ENCODE measurements at regions not wholly inside any gene's neighbourhood (a gene's known extent, or its start where the extent isn't known, plus 50 kb on each side); places are given as distances from the start of the nearest gene placed in this dataset.

GRCh38 chr2:46814160-46814961 is 101.2 kb downstream of the MCFD2 start:
- POLR2A ChIA-PET: no interaction called here
- H3K4me1 Mint-ChIP-seq: no peaks in the 10 kb centered on the region
- no peak overlapping the region for H3K4me3 Mint-ChIP-seq
- H3K27ac Mint-ChIP-seq: no peak overlapping the region
- no peaks in the 10 kb centered on the region for H3K9me3 Mint-ChIP-seq
- no peak for DNase-seq
- no peaks in the 10 kb centered on the region for H3K36me3 Mint-ChIP-seq (ENCODE audit: low read depth)
- CTCF ChIA-PET: no interaction called here
- H3K27me3 Mint-ChIP-seq: peaks cover 12% of the 10 kb centered on the region

- DNase-seq: no peak
- H3K9me3 Mint-ChIP-seq: no peaks in the 10 kb centered on the region
- no peak overlapping the region for H3K4me3 Mint-ChIP-seq
- H3K27me3 Mint-ChIP-seq: peaks cover 19% of the 10 kb centered on the region
- POLR2A ChIA-PET: no interaction called here
- no peaks in the 10 kb centered on the region for H3K36me3 Mint-ChIP-seq (ENCODE audit: low read depth)
- CTCF ChIA-PET: no interaction called here
- no peaks in the 10 kb centered on the region for H3K4me1 Mint-ChIP-seq
- H3K27ac Mint-ChIP-seq: no peak overlapping the region
Observed at GRCh38 chr2:46813680-46814079, 101.9 kb downstream of the MCFD2 start.

- H3K27me3 Mint-ChIP-seq: peaks cover 22% of the 10 kb centered on the region
- no peaks in the 10 kb centered on the region for H3K4me1 Mint-ChIP-seq
- H3K4me3 Mint-ChIP-seq: no peak overlapping the region
- ChIA-PET CTCF (no interaction called here), POLR2A (no interaction called here)
- no peaks in the 10 kb centered on the region for H3K9me3 Mint-ChIP-seq
- no peaks in the 10 kb centered on the region for H3K36me3 Mint-ChIP-seq (ENCODE audit: low read depth)
- DNase-seq: no peak
- no peak overlapping the region for H3K27ac Mint-ChIP-seq
Observed at GRCh38 chr2:46813020-46813415, 102.6 kb downstream of the MCFD2 start.

All from activated CD4-positive, alpha-beta T cell treated with anti-CD3 and anti-CD28 coated beads, Interleukin-2, amount 10 ng/mL, durations not matched to agents 7 days and 5 days (primary cell).